ENCODE measurements at regions not wholly inside any gene's neighbourhood (a gene's known extent, or its start where the extent isn't known, plus 50 kb on each side); places are given as distances from the start of the nearest gene placed in this dataset.

DNA sequence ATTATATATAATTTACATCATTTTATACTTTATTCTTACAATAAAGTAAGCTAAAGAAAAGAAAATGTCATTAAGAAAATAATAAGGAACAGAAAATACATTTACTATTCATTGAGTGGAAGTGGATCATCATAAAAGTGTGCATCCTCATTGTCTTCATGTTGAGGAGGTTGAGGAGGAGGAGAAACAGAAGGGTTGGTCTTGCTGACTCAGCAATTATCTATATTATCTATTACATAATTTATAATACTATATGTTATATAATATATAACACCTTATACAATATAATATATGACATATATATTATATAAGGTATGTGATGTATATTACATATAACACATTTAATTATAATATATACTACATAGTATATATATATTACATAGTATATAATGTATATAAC, 558.5 kb upstream of the AMELY start:
- H3K4me1 ChIP-seq (ENCODE audit: control insufficient read depth in 1 of 2, low read depth in 2 of 2): peaks cover 0 to 8% of the 10 kb centered on the region in 2 donors
- H3K27ac ChIP-seq: no peak overlapping the region
- H3K4me3 ChIP-seq: no peak overlapping the region
- DNase-seq (ENCODE audit: low spot score) (no peak), ATAC-seq (ENCODE audit: insufficient number of reproducible peaks, low FRiP score, low read depth) (no peak)
- no peaks in the 10 kb centered on the region for H3K36me3 ChIP-seq
- TF ChIP-seq, protein P1, sequence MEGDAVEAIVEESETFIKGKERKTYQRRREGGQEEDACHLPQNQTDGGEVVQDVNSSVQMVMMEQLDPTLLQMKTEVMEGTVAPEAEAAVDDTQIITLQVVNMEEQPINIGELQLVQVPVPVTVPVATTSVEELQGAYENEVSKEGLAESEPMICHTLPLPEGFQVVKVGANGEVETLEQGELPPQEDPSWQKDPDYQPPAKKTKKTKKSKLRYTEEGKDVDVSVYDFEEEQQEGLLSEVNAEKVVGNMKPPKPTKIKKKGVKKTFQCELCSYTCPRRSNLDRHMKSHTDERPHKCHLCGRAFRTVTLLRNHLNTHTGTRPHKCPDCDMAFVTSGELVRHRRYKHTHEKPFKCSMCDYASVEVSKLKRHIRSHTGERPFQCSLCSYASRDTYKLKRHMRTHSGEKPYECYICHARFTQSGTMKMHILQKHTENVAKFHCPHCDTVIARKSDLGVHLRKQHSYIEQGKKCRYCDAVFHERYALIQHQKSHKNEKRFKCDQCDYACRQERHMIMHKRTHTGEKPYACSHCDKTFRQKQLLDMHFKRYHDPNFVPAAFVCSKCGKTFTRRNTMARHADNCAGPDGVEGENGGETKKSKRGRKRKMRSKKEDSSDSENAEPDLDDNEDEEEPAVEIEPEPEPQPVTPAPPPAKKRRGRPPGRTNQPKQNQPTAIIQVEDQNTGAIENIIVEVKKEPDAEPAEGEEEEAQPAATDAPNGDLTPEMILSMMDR (IDR thresholded peaks at IDR 0.05): no peak
- no peaks in the 10 kb centered on the region for H3K9me3 ChIP-seq
- no peaks in the 10 kb centered on the region for H3K27me3 ChIP-seq (replicated peaks; ENCODE audit: insufficient read depth)

DNA sequence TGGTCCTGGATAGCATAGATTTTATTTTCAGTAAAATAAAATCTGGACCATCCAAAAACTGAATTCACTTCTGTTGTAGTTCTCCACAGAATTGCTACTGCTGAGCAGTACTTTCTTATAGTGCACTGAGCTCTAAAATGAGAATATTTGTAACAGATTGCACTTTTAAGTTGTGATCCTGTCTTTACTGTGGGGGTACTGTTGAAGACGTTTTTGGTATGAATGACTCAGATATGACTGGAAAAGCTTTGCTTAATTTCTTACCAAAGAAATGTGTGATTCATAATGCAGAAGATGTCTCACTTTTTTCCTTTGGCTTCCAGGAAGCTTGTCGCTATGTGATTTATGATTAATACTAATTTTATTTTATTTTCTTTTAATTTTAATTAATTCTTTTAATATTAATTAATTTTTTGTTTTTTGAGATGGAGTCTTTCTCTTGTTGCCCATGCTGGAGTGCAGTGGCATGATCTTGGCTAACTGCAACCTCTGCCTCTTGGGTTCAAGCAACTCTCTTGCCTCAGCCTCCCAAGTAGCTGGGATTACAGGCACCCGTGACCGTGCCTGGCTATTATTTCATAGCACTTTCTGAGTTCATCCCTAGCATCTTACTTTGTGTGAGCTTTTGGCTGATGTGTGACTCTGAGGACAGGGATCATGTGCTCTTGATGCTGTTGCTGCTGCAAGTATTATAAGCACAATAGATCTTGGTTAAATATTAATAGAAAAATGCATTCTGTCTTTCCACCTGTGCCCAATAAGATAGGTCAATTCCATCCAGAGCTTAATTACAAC, 557.6 kb upstream of the AMELY start:
- ATAC-seq (ENCODE audit: insufficient number of reproducible peaks, low FRiP score, low read depth): no peak
- TF ChIP-seq, protein P1 (IDR thresholded peaks at IDR 0.05): no peak
- no peaks in the 10 kb centered on the region for H3K27me3 ChIP-seq (replicated peaks; ENCODE audit: insufficient read depth)
- H3K4me3 ChIP-seq: no peak overlapping the region
- H3K9me3 ChIP-seq: no peaks in the 10 kb centered on the region
- H3K27ac ChIP-seq: no peak overlapping the region
- H3K36me3 ChIP-seq: no peaks in the 10 kb centered on the region
- H3K4me1 ChIP-seq (ENCODE audit: control insufficient read depth in 1 of 2, low read depth in 2 of 2): peaks cover 0 to 13% of the 10 kb centered on the region in 2 donors
- DNase-seq (ENCODE audit: low spot score): no peak

DNA sequence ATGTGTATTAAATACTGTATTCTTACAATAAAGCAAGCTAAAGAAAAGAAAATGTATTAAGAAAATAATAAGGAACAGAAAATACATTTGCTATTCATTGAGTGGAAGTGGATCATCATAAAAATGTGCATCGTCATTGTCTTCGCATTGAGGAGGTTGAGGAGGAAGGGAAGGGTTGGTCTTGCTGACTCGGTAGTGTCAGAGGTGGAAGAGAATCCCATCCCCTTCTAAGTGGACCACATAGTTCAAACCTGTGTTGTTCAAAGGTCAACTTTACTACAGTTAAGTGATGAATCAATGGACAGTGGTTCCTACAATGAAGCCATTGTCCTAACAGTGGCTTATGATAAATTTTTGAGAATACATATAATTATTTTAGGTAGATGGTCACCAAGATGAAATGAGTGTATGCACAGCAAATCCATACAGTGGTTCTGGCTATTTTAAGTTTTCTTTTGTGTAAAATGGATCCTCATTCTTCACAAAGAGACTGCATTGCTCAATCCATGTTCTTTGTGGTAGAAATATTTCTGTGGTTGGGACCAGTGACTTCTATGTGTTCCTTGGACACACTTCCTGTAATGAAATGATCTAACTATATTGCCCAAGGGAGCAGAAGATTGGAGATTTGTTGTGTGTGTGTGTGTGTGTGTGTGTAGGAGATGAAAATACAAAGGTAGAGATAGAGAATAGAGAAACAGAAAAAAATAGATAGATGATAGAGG, 556.4 kb upstream of the AMELY start:
- no peak for ATAC-seq (ENCODE audit: insufficient number of reproducible peaks, low FRiP score, low read depth)

DNA sequence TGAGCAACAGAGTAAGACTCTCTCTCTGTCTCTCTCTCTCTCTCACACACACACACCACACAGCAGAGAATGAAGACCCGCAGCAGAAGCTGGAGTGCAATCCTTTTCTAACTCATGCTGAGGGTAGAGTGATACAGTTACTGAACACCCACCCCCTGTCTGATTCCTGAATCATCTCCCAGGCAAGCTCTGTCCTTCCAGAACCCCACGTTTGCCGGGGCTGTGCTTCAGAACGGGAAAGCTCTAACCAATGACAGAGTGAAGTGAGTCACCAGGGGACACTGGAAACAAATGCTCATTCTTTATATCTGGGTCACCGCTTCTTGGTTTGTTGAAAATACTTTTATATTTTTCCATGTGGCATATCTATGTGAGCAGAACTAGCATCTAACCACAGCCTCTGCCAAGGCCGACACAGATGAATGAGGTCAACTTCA, 553.7 kb upstream of the AMELY start:
- TF ChIP-seq, protein P1 (IDR thresholded peaks at IDR 0.05): no peak
- no peak overlapping the region for H3K4me3 ChIP-seq
- H3K27ac ChIP-seq: peak overlapping the region in 1 of 2 donors; percentile 30
- DNase-seq (ENCODE audit: low spot score) (peak; percentile 2), ATAC-seq (ENCODE audit: insufficient number of reproducible peaks, low FRiP score, low read depth) (peak; percentile 82)
- no peaks in the 10 kb centered on the region for H3K27me3 ChIP-seq (replicated peaks; ENCODE audit: insufficient read depth)
- no peaks in the 10 kb centered on the region for H3K36me3 ChIP-seq
- H3K9me3 ChIP-seq: no peaks in the 10 kb centered on the region
- H3K4me1 ChIP-seq (ENCODE audit: control insufficient read depth in 1 of 2, low read depth in 2 of 2): peaks cover 0 to 13% of the 10 kb centered on the region in 2 donors

More for the DNA sequence above, 556.4 kb upstream of the AMELY start:
- H3K4me1 ChIP-seq (ENCODE audit: control insufficient read depth in 1 of 2, low read depth in 2 of 2): peaks cover 0 to 13% of the 10 kb centered on the region in 2 donors
- no peaks in the 10 kb centered on the region for H3K9me3 ChIP-seq
- no peaks in the 10 kb centered on the region for H3K27me3 ChIP-seq (replicated peaks; ENCODE audit: insufficient read depth)
- no peak overlapping the region for H3K27ac ChIP-seq
- H3K36me3 ChIP-seq: no peaks in the 10 kb centered on the region
- no peak for DNase-seq (ENCODE audit: low spot score)
- TF ChIP-seq, protein P1 (IDR thresholded peaks at IDR 0.05): no peak
- no peak overlapping the region for H3K4me3 ChIP-seq

DNA sequence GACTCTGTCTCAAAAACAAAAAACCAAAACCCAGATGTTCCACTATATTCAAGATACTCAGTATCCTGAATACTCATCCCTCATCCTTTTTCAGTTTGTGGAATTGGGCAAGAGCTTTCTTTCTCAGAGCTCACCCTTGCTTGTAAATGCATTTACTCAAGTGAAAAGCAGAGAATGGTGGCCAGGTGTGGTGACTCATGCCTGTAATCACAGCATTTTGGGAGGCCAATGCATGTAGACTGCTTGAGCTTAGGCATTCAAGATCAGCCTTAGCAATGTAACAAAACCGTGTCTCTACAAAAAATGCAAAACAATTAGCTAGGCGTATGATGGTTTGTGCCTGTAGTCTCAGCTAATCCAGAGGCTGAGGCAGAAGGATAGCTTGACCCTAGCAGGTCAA, 553.2 kb upstream of the AMELY start:
- Histone ChIP-seq H3K4me3 (no peak overlapping the region), H3K9me3 (no peaks in the 10 kb centered on the region), H3K4me1 (ENCODE audit: control insufficient read depth in 1 of 2, low read depth in 2 of 2) (peaks cover 0 to 13% of the 10 kb centered on the region in 2 donors), H3K36me3 (no peaks in the 10 kb centered on the region), H3K27ac (peak overlapping the region in 1 of 2 donors; percentile 30), H3K27me3 (replicated peaks; ENCODE audit: insufficient read depth) (no peaks in the 10 kb centered on the region)
- DNase-seq (ENCODE audit: low spot score) (no peak), ATAC-seq (ENCODE audit: insufficient number of reproducible peaks, low FRiP score, low read depth) (no peak)
- TF ChIP-seq, protein P1 (IDR thresholded peaks at IDR 0.05): no peak
